Epithelial cell of proximal tubule (primary cell): ENCODE measurements at regions not wholly inside any gene's neighbourhood (a gene's known extent, or its start where the extent isn't known, plus 50 kb on each side); places are given as distances from the start of the nearest gene placed in this dataset.
"Not testable (repeated sequence)": the region's sequence is repeated elsewhere in the genome, so short reads cannot be mapped to it uniquely, and the experiment has no call there.

Source experiments
- DNase-seq: peaks from one replicate; pipeline ENCODE4 v3.0.0-alpha.2; 2011; ENCODE audit warnings: low read depth
- H3K4me3 ChIP-seq: 2 replicates; pipeline ENCODE4 v1.5.1; 2011; ENCODE audit warnings: low read depth, mild to moderate bottlenecking, low read length
- CTCF ChIP-seq: conservative IDR thresholded peaks from 2 replicates; pipeline ENCODE4 v1.5.1; 2012; ENCODE audit warnings: low read depth, mild to moderate bottlenecking, low read length

- H3K4me3 ChIP-seq: no peak overlapping the region
- TF ChIP-seq CTCF: no peak
- DNase-seq: no peak
Observed at GRCh38 chr19:28687296-28687695, 525.7 kb downstream of the UQCRFS1 start.

- no peak for TF ChIP-seq CTCF
- no peak for DNase-seq
- no peak overlapping the region for H3K4me3 ChIP-seq
Observed at GRCh38 chr19:28686756-28687155, 526.2 kb downstream of the UQCRFS1 start.

- DNase-seq: no peak
- no peak for TF ChIP-seq CTCF
- no peak overlapping the region for H3K4me3 ChIP-seq
Observed at GRCh38 chr19:28685802-28686201, 527.1 kb downstream of the UQCRFS1 start.

DNA sequence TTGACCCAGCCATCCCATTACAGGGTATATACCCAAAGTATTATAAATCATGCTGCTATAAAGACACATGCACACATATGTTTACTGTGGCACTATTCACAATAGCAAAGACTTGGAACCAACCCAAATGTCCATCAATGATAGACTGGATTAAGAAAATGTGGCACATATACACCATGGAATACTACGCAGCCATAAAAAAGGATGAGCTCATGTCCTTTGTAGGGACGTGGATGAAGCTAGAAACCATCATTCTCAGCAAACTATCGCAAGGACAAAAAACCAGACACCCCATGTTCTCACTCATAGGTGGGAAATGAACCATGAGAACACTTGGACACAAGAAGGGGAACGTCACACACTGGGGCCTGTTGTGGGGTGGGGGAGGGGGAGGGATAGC, 527.9 kb downstream of the UQCRFS1 start:
- DNase-seq: not testable (repeated sequence)

DNA sequence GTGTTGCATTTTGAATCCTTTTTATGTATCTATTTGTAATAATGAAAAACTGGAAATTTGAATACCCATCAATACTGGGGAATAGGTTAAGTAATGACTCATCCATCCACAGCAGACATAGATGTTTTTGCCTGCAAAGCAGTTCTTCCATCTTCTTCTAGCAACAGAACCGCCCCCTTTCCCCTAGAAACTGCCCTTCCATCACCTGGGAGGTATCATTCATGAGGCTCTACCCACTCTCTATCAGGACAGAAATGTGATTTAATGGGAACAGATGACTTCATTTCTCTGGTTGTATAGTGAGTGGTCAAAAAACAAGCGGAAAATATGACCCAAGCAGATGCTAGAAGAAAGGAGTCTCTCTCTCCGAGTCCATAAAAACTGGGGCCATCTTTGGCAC, 532.8 kb downstream of the UQCRFS1 start:
- DNase-seq: no peak
- no peak for TF ChIP-seq CTCF

More for the DNA sequence above, 527.9 kb downstream of the UQCRFS1 start:
- not testable (repeated sequence) for H3K4me3 ChIP-seq

GRCh38 chr19:28670836-28671235, 542.1 kb downstream of the UQCRFS1 start:
- no peak overlapping the region for H3K4me3 ChIP-seq
- no peak for TF ChIP-seq CTCF
- DNase-seq: no peak

More for the DNA sequence above, 532.8 kb downstream of the UQCRFS1 start:
- no peak overlapping the region for H3K4me3 ChIP-seq

DNA sequence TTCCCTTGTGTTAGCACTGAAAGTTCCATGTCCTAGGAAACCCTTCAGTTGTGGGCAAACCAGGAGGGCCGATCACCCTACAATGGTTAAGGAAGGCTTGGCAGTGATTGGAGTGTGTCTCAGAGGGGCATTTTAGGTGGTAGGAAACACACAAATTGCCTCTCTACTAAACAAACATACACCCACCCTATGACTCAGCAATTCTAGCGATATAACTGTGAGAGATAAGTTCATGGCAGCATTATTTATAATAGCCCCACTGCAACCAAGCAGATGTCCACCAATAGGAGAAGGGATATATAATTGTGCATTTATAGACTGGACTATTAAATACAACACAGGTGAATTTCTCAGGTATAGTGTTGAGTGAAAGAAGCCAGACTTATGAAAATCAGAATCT, 543.1 kb downstream of the UQCRFS1 start:
- H3K4me3 ChIP-seq: no peak overlapping the region
- TF ChIP-seq CTCF: no peak
- no peak for DNase-seq
